ENCODE measurements at regions not wholly inside any gene's neighbourhood (a gene's known extent, or its start where the extent isn't known, plus 50 kb on each side); places are given as distances from the start of the nearest gene placed in this dataset.

GRCh38 chr4:144202081-144202480 is 61.6 kb upstream of the GYPA start:
- in situ Hi-C loops (cut with HindIII; ENCODE audit: low sequenced_read_pairs) = no loop called here
- TF ChIP-seq, protein P1, sequence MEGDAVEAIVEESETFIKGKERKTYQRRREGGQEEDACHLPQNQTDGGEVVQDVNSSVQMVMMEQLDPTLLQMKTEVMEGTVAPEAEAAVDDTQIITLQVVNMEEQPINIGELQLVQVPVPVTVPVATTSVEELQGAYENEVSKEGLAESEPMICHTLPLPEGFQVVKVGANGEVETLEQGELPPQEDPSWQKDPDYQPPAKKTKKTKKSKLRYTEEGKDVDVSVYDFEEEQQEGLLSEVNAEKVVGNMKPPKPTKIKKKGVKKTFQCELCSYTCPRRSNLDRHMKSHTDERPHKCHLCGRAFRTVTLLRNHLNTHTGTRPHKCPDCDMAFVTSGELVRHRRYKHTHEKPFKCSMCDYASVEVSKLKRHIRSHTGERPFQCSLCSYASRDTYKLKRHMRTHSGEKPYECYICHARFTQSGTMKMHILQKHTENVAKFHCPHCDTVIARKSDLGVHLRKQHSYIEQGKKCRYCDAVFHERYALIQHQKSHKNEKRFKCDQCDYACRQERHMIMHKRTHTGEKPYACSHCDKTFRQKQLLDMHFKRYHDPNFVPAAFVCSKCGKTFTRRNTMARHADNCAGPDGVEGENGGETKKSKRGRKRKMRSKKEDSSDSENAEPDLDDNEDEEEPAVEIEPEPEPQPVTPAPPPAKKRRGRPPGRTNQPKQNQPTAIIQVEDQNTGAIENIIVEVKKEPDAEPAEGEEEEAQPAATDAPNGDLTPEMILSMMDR (IDR thresholded peaks at IDR 0.05; ENCODE audit: low read depth, low read length, missing control alignments) = no peak
- no peak overlapping the region for H3K4me3 ChIP-seq (ENCODE audit: low read depth, low read length)
- no peak for DNase-seq (ENCODE audit: low read depth)

DNA sequence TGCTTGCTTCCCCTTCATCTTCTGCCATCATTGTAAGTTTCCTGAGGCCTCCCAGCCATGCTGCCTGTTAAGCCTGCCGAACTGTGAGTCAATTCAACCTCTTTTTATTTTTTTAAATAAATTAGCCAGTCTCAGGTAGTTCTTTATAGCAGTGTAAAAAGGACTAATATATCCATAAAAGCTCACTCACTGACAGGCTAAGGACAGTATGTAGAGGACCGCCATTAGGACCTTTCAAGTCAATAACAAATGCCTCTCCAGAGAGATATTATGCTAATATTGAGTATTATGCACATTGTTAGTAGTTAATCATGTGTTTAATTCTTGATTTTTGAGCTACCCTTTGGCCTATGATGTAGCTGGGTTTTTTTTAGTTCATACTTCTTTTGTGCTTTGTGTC is 62.6 kb upstream of the GYPA start:
- TF ChIP-seq, protein P1 (IDR thresholded peaks at IDR 0.05; ENCODE audit: low read depth, low read length, missing control alignments) = no peak
- DNase-seq (ENCODE audit: low read depth) = no peak
- no peak overlapping the region for H3K4me3 ChIP-seq (ENCODE audit: low read depth, low read length)
- in situ Hi-C loops (cut with HindIII; ENCODE audit: low sequenced_read_pairs) = no loop called here

DNA sequence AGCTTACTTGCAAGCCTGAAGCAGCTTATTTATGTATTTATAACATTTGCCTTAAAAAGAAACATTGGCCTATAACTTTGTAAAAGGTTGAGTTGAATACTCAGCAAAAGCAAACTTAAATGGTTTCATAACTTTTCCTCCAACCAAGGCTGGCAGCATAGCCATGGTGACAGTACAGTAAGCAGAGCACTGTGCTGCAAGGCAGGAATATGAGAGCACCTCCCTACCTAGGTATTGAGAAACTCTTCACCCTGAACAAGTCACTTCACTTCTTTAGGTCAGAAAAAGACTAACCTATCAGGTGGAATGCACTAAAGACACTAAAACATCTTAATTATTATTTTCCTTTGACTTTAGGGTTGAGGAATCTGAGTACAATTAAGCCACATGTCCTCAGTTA is 63.9 kb upstream of the GYPA start:
- no peak for DNase-seq (ENCODE audit: low read depth)
- H3K4me3 ChIP-seq (ENCODE audit: low read depth, low read length) = no peak overlapping the region
- in situ Hi-C loops (cut with HindIII; ENCODE audit: low sequenced_read_pairs) = no loop called here
- TF ChIP-seq, protein P1 (IDR thresholded peaks at IDR 0.05; ENCODE audit: low read depth, low read length, missing control alignments) = no peak

- TF ChIP-seq, protein P1 (IDR thresholded peaks at IDR 0.05; ENCODE audit: low read depth, low read length, missing control alignments) = no peak
- DNase-seq (ENCODE audit: low read depth) = no peak
- in situ Hi-C loops (cut with HindIII; ENCODE audit: low sequenced_read_pairs) = no loop called here
- no peak overlapping the region for H3K4me3 ChIP-seq (ENCODE audit: low read depth, low read length)
These were observed 66.2 kb upstream of the GYPA start for GRCh38 chr4:144206711-144207110.

GRCh38 chr4:144208074-144208473 is 67.6 kb upstream of the GYPA start:
- TF ChIP-seq, protein P1 (IDR thresholded peaks at IDR 0.05; ENCODE audit: low read depth, low read length, missing control alignments) = no peak
- in situ Hi-C loops (cut with HindIII; ENCODE audit: low sequenced_read_pairs) = no loop called here
- H3K4me3 ChIP-seq (ENCODE audit: low read depth, low read length) = no peak overlapping the region
- no peak for DNase-seq (ENCODE audit: low read depth)

- no peak for DNase-seq (ENCODE audit: low read depth)
- in situ Hi-C loops (cut with HindIII; ENCODE audit: low sequenced_read_pairs) = no loop called here
- H3K4me3 ChIP-seq (ENCODE audit: low read depth, low read length) = no peak overlapping the region
- TF ChIP-seq, protein P1 (IDR thresholded peaks at IDR 0.05; ENCODE audit: low read depth, low read length, missing control alignments) = no peak
These were observed 69.0 kb upstream of the GYPA start for GRCh38 chr4:144209491-144209890.

DNA sequence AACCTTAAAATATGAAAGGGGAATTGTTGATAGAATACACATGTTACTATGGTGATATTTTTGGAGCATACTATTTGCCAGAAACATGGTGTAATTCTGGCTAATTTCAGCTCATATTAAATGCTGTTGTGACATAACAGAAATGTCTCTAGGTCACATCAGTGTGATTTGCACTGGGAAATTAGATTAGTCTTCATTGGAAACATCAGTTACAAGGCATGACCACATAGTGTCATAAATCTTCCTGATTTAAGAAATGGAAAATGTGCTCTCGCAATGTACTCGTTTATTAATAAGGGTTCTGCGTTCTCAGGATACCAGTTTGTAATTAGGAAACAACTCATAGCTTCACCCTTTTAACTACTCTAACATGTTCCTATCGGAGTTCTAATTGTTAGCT is 72.9 kb upstream of the GYPA start:
- no peak overlapping the region for H3K4me3 ChIP-seq (ENCODE audit: low read depth, low read length)
- DNase-seq (ENCODE audit: low read depth) = no peak
- in situ Hi-C loops (cut with HindIII; ENCODE audit: low sequenced_read_pairs) = no loop called here
- TF ChIP-seq, protein P1 (IDR thresholded peaks at IDR 0.05; ENCODE audit: low read depth, low read length, missing control alignments) = no peak

Data from astrocyte of the cerebellum (primary cell).